HG02623 (cell line): ENCODE measurements at regions not wholly inside any gene's neighbourhood (a gene's known extent, or its start where the extent isn't known, plus 50 kb on each side); places are given as distances from the start of the nearest gene placed in this dataset.

ENCODE experiments used
- ATAC-seq: cut with Tn5 transposase; IDR thresholded peaks from one replicate; pipeline ENCODE4 v1.9.1; 2021; ENCODE audit warnings: moderate library complexity; ENCODE audit not compliant: unreplicated experiment

GRCh38 chr7:41536873-41537665 lies 165.8 kb downstream of the INHBA start:
- ATAC-seq: no peak

DNA sequence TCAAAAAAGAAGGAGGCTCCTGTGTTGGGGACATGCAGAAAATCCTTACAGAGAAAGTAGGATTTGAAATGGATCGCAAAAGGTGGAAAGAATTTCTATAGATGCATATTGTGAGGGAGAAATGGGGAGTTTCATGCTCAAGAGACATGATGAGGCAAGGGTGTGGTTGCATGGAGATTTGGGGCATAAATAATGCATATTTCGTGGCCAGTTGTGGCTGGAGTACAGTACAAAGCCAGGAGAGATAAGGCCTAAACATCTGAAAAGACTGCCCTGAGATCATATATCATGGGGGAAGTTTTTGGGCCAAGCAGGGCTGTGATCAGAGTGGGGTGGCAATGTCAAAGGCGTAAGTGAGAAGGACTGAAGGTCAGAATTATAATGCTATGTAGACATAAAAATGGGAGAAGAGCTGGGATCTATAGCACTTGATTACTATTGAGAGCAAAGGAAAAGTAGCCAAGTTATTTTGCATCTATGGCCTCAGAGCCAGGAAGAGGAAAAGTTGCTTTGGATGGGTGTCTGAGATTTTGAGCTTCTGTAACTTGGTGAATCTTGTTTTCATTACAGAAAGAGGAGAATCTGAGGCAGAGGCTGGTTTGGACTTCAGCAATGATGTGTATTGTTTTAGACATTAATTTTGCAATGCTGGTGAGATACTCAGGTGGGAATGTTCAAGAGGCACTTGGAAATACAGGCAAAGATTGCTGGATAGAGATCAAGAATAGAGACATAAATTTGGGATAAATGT lies 166.6 kb downstream of the INHBA start:
- ATAC-seq: no peak

GRCh38 chr7:41529831-41530230 lies 173.1 kb downstream of the INHBA start:
- ATAC-seq: no peak

- no peak for ATAC-seq
Observed at GRCh38 chr7:41524876-41525275, 178.0 kb downstream of the INHBA start.

DNA sequence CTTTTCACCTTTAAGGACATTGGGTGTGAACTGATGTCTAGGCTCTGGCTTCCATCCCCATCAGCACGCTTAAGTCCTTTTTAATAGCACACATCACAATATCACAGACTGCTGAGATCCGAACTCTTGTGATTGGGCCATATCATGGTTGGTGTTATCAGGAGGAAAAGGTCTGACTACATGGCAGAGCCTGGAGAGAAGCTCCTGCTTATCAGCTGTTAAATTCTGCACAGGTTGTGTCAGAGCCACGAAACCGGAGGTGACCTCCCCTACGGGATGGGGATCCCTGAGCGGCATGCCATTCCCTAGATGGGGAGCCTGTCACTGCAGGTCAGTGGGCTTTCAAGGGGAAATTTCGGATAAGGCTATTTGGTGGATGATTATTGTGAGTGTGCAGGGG lies 182.4 kb downstream of the INHBA start:
- no peak for ATAC-seq

DNA sequence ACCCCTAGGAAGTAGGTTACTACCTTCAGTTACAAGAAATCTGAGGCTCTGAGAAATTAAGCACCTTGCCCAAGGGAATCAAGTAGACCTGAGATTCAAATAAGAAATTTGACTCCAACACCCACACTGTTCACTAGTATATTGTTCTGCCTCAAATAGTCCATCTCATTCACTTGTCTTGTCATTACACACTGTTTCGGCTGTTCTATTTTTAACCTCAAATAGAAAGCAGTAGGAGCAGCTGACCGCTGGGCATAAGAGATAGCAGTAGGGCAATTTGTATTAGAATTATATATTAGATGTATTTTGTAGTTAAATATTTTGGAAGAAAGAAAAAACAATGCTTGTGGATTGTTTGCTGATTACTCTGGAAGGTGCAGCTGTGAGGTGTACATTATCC lies 185.1 kb downstream of the INHBA start:
- no peak for ATAC-seq

- ATAC-seq: no peak
Observed at GRCh38 chr7:41508755-41509154, 194.1 kb downstream of the INHBA start.

DNA sequence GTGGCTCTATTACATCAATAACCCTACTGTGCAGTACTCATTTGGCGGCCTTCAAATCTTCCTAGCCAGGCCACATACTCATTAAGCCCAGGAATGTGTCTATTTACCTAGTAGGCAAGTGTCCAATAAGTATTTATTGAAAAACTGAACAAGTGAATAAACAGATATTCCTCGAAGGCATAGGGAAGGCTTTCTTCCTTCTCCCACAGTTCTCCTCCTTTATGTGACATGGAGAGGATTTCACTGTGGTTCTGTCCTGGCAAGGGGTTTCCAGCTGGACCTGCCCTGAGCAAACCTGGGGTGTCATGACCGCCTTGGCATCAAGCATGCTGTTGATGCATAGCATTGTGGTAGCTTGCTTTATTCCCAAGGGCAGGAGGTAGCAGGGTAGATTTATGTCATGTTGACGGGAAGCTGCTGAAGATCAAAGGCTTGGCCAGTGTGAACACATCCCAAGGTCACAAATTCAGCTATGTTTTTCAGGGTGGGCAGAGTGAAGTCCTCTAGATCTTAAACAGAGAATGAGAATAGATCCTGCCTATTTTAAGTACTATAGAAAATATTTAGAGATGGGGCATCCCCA lies 195.1 kb downstream of the INHBA start:
- no peak for ATAC-seq

DNA sequence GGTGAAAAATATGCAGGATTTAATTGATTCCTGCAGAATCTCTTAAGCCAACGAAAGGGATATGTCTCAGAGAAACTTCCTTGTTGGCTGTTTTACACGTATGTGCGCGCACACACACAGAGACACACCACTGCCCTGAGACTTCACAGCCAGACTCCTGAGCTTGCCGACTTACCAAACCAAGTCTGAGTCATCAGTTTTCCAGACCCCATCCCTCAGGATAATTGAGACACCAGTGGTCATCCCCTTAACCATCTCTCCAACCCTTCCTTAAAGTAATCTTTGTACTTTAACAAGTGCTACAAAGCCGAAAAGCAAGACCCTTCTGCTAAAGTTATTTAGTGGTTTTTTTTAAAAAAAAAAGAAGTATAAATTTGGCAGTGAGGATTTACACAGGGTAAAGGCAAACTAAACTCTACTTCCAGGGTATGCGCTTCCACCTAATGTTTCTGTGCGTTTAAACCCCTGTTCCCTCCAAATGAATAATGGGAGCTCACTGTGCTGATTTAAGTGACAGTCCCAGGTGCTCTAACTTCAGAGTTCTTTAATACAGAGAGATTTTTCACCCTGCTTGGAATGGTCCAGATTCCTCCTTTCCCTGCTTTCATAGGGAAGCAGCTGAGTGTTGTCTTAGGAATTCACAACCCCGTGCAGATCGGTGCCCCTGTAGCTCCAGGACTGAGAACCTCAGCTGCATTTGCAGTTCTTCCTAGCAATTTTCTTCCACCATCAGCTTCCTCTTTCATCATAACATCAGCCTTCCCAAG lies 198.5 kb downstream of the INHBA start:
- ATAC-seq: no peak

GRCh38 chr7:41503438-41503837 lies 199.5 kb downstream of the INHBA start:
- ATAC-seq: no peak

- ATAC-seq: no peak
Observed at GRCh38 chr7:41501466-41501865, 201.4 kb downstream of the INHBA start.

- ATAC-seq: no peak
Observed at GRCh38 chr7:41501006-41501405, 201.9 kb downstream of the INHBA start.

GRCh38 chr7:41492603-41493002 lies 210.3 kb downstream of the INHBA start:
- ATAC-seq: no peak

- no peak for ATAC-seq
Observed at GRCh38 chr7:41491883-41492471, 210.9 kb downstream of the INHBA start.

- no peak for ATAC-seq
Observed at GRCh38 chr7:41491308-41491707, 211.6 kb downstream of the INHBA start.

DNA sequence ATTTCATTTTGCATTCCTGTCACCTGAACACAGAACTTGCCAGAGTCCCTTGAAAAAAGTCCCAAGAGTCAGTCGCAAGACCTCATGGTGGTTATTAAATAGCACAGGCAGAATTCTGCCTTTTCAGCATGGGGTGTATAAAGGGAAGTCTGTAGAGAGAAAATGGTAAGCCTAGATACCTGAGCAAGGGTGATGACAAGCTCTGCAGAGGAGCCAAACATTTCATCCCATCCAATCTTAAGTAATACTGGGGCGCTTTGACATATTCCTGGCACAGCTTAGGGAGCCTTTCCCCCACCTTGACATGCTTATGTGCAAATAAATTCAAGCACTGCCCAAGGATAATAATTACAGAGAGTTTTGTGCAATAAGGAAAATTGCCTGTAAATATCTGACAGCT lies 213.0 kb downstream of the INHBA start:
- ATAC-seq: no peak

DNA sequence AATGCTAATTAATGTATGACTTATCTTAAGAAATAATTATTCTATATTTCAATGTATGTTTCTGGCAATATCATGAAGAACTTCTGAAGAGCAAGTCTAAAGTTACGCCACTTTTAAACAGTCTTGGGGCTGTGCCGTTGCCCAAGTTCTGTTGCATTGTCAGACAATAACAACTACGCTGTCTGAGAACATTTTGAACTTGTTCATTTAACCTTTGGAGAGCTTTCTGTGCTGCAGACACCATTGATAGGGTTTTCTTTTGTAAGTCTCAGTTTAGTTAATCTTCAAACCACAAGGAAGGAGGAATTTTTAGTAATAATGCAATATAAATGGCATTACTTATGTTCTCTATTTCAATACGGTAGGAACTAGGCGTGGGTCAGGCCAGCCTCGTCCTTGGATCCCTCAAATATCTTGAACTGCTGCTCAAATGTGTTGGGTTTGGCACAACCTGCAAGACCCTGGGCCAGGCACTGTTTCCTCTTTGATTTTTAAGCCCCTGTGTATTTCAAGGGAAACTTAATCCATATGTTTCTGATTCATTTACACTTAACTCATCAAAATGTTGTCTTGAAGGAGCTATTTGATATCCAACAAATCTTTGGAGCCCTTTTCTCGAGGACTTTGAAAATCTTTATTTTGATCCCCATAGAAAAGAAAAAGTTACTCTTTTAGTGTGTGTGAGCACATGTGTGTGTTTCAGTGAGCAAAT lies 215.5 kb downstream of the INHBA start:
- ATAC-seq: no peak

DNA sequence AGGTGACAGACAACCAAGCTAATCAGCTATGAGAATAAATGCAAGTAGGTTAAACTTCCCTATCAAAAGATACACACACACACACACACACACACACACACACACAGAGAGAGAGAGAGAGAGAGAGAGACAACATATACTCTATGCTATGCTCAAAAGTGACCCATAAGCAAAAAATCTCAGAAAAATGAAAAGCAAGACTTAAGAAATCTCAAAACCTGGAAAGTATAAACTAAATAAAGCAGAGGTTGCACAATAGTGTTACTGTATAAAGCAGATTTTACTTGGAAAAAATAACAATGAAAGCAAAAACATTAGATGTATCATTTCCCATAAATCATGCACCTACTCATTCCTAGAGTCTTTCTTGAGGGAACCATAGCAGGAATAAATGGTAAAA lies 221.5 kb downstream of the INHBA start:
- no peak for ATAC-seq

DNA sequence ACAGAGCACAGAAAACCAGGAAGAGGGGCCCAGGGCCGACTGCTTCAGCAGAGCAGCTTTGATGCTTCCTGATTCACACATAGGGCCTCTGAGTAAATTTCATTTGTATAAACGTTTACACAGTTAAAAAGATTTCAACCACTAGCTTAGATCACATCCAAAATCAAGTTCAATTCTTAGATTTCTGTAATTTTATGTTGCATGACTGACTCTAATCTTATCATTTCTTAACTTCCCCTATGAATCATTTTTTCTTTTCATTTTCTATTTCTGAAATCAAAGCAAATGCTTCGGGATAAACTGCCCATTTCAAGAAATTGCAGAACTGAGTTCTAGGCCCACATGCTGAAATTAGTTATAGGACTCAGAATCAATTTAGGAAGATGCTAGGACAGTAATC lies 224.7 kb downstream of the INHBA start:
- no peak for ATAC-seq

DNA sequence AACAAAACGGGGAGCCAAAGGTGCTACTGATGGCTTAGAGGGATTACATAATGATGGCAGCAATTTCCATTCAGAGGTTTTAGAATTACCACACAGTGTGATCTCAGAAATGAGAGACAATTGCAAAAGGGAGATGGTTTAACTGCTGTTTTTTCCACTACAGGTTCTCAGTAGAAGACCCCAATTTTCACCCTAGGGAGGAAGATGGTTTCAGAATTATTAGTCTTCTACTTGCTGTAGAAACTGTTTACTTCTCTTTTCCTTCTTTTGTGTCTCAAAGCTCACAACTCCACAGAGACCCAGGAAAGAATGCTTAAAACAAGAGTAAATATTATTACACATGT lies 226.5 kb downstream of the INHBA start:
- no peak for ATAC-seq
